GM20431 (cell line): ENCODE measurements at regions not wholly inside any gene's neighbourhood (a gene's known extent, or its start where the extent isn't known, plus 50 kb on each side); places are given as distances from the start of the nearest gene placed in this dataset.

Source experiments
- in situ Hi-C: fragments of 300-500 bp; cut with MseI, MboI; formaldehyde crosslinking; loops from one replicate; pipeline ENCODE4 v1.15.0; 2020; ENCODE audit warnings: low sequenced_read_pairs; ENCODE audit not compliant: unreplicated experiment

GRCh38 chr5:93891491-93892480 is 150.4 kb upstream of the POU5F2 start:
- in situ Hi-C loops, result no loop called here

- in situ Hi-C loops, result no loop called here
Observed at GRCh38 chr5:93890657-93891056, 149.3 kb upstream of the POU5F2 start.

DNA sequence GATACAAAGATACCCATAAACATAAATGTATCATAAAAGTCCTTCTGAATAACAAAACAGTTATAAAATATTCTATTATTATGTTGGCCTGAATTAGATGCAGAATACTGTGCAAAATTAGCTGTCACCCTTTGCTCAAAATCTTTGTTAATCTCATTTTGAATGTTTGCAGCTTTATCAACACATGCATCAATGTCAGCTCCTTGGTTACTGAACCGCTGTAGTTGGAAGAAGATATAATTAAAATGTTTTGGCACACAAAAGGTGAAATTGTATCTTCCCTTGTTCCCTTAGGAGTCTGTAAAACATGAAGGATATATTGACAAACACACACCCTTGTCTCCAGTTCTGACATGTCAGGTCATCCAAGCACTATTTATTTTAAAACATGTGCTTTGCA is 146.3 kb upstream of the POU5F2 start:
- in situ Hi-C loops, result no loop called here

GRCh38 chr5:93886917-93887361 is 145.5 kb upstream of the POU5F2 start:
- in situ Hi-C loops, result no loop called here

DNA sequence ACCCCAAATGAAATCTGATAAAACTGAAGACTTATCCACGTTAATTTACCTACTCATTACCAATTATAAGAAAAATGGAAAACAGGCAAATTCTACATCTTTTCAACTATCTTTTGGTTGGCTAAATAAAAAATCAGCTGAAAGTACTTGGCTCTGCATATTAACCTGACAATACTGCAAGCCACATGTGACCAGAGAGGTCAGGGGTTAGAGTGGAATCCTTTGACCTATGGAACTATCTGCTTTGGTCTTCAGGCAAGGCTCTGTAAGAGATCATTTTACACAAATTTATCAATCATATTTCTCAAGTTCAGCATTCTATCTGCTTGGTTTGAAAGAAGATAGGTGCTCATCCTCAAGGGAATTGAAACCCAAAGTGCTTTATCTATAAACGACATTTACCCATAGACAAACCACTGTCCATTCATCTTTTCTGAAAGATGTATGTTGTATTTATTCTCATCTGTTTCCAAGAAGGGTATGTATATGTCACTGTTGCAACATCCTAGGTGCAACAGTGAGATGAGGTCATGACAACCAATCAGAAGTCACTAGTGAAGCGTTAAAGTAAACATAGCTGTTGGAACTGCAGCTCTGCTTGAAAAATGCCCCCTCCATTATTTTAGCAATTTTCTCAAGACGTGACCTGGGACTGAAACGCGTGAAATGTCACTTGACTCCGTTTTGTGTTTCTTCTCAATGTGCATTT is 144.9 kb upstream of the POU5F2 start:
- in situ Hi-C loops, result no loop called here

DNA sequence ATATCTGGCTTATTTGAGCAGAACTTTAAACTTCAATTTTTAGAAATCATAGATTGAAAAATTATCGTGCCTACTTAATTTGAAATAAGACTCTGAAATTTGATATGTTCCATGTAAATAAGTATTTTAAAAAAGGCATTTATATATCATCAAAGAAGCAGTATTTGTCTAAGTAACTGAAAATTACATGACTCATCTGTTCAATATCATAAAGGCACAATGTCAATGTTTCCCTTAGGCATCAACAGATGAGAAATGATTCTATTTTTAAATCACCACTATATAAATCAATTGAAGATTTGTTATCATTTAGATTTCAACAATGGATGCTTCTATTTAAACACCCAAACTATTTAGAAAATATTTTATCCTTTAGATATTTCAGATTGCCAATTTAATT is 142.9 kb upstream of the POU5F2 start:
- in situ Hi-C loops, result no loop called here

DNA sequence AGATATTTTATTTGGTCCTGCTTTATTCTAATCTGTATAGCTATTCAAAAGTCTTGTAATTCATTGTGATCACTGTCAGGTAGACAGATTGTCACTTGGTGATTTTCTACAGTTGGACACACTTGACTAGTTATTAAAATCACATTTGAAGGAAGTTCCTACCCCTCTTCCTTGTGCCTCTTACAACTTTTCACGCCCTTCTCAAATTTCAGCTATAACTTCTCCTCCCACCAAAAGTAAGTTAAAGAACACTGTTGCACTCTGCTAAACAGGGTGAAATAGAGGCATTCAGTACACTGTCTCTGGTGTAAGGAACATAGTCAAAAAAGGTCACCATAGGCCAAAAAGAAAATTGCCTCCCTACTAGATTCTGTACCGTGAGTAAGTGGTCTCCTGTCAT is 142.1 kb upstream of the POU5F2 start:
- in situ Hi-C loops, result no loop called here

GRCh38 chr5:93875693-93876092 is 134.3 kb upstream of the POU5F2 start:
- in situ Hi-C loops, result no loop called here

DNA sequence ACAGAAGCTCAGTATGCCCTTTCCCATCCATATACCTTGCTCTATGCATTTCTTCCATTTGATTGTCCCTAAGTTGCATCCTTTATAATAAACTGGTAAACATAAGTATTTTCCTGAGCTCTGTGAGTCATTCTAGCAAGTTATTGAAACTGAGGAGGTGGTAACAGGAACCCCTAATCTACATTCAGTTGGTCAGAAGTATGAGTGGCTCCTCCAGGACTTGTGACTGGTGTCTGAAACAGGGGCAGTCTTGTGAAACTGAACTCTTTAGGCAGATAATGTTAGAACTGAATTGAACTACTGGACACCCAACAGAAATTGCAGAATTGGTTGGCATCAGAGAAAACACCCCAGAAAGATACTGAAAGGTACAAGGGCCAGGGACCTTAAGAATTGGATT is 133.1 kb upstream of the POU5F2 start:
- in situ Hi-C loops, result no loop called here

DNA sequence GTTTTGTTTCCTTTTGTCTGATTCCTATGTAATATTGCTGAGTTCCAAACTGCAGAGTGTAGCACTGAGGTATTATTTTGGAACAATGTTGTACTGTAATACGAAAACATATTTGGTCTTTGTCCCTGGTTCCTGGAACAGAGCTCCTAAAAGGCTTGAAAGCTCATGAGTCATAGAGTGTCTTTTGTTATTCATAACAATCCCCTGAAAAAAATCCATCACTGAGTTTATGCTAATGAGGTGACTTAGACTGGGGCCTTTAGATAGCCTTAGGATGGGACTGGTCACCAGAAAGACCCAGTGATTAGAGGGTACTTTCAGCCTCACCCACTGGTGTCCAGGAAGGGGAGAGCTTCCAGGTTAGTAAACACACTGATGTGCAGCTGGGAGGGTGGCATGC is 132.7 kb upstream of the POU5F2 start:
- in situ Hi-C loops, result no loop called here

DNA sequence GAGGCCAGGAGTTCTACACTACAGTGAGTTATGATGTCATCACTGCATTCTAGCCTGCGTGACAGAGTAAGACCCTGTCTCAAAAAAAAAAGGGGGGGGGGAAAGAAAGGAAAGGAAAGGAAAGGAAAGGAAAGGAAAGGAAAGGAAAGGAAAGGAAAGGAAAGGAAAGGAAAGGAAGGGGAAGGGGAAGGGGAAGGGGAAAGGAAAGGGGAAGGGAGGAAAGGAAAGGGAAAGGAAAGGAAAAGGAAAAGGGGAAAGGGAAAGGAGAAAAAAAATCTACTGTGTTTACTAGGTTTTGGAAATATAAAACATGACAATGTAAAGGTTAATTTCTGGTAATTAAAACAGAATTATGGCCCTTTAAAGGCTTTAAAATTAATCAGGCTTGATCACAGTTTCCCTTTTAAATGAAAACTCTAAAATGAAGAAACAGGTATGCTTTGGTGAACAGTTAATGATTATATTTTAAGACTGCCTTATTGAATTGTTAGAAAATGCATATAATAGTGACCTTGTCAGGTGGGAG is 131.9 kb upstream of the POU5F2 start:
- in situ Hi-C loops, result no loop called here

GRCh38 chr5:93870649-93871048 is 129.2 kb upstream of the POU5F2 start:
- in situ Hi-C loops, result no loop called here

DNA sequence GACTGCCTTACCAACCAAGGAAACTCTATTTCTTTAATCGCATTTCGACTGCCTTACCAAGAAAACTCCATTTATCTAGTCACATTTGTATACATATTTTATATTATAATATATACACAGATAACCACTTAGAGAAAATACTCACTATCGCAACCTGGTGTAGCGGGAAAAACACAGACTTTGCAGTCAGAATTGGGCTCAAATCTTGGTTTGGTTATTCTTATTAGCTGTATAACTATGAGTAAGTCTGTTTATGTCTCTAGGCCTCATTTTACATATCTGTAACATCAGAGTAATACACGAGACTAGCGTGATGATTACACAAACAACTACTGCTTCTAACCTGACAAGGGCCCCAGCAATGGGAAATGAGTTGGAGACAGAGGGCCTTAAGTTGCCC is 127.5 kb upstream of the POU5F2 start:
- in situ Hi-C loops, result no loop called here

GRCh38 chr5:93850311-93850710 is 108.9 kb upstream of the POU5F2 start:
- in situ Hi-C loops, result no loop called here

DNA sequence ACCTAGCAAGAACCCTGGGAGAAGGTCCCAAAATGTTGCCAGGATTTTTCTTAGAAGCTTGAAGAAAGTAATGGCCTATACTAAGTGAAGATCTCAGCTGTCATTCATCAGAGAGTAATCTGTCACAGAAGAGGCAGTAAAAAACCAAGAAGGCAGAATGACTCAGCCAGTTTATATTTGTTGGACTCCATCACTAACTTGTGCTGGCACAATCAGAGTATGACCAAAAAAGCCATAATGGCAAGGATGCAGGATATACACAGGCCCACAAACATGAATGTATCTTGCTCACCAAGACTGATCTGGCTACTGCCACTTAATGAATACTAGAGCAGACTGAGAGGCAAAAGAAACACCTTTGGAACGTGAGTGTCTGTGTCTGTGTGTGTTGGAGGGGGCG is 104.0 kb upstream of the POU5F2 start:
- in situ Hi-C loops, result no loop called here

- in situ Hi-C loops, result no loop called here
Observed at GRCh38 chr5:93831449-93831848, 90.0 kb upstream of the POU5F2 start.

DNA sequence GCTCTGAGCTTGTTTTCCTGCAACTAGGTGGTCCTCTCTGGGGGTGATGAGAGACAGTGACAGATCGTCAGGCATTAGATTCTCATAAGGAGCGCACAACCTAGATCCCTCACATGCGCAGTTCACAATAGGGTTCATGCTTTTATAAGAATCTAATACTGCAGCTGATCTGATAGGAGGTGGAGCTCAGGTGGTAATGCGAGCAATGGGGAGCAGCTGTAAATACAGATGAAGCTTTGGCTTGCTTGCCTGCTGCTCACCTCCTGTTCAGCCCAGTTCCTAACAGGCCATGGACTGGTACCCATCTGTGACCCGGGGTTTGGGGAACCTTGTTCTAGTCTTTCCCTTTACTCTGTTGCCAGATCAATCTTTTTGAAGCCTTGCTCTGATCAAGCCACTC is 89.5 kb upstream of the POU5F2 start:
- in situ Hi-C loops, result no loop called here

DNA sequence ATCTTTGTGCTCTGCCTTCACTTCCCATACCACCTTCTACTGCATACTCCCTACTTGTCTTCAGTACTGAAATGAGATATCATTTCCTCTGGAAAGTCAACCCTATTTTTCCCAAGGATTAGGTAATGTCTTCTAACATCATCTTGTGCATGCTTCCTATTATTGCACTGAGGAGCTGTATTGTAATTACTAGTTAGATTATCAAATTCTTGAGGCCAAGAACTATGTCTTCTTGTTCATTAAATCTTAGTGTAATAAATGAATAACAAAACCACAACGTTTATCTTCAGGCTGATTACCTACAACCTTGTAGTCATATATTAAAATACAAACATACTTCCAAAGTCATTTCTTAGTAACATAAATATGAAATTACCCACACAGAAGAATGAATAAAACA is 87.9 kb upstream of the POU5F2 start:
- in situ Hi-C loops, result no loop called here

DNA sequence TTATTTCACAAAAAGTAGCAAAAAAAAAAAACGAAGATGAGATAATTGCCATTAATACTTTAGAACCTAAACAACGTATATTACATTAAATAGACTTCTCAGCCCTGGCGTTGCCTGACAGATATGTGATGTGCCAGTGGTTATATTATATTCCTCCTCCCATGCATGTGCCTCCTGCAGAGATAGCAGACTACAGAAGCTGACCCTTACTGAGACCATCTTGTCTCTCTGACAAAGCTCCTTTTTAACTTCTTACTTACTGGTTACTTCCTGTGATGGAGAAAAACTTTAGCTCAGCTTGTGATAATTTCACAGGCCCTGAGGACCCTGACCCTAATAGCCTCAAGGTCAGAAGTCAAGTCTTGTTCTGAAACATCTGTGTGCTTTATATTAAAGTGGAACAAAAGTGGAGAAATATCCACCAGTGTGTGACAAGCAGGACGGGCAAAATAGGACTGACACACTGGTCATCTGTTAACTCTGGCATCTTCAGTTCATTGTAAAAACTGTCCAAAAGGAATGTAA is 80.6 kb upstream of the POU5F2 start:
- in situ Hi-C loops, result no loop called here

GRCh38 chr5:93819668-93820067 is 78.3 kb upstream of the POU5F2 start:
- in situ Hi-C loops, result no loop called here

DNA sequence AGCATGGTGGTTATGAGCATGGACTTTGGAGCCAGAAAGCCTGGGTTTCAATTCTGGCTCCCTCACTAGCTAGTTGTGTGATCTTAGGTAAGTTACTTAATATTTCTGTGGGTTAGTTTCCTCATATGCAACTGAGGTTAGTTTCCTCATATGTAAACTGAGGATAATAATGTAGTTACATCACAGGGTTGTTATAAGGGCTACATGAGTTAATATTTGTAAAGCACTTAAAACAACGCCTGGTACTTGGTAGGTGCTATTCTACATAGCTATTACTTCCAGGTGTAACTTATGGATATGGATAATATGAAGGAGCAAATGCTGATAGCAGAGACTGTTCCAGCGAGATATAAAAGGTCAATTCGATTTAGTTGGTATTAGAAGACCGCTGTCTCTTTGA is 69.4 kb upstream of the POU5F2 start:
- in situ Hi-C loops, result no loop called here
